ENCODE measurements at regions not wholly inside any gene's neighbourhood (a gene's known extent, or its start where the extent isn't known, plus 50 kb on each side); places are given as distances from the start of the nearest gene placed in this dataset.

DNA sequence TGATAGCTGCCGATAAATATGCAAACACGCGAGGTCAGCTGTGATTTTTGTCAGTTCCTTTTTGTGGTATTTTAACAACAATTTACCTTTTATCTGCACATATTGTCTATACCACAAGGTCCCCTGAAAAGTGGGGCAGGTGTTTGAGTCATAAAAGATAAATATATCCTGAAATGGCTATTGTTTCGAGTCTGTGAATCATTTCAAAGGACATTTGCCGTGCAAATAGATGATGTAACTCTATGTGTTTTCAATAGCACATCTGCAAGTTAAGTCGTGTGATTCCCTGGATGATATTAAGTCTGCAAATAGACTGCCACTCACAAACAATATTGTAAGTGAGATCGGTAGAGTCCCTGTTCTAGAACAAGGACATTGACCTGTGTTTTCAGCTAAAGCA is 193.0 kb upstream of the PITRM1 start:
- peaks cover 0 to 4% (median 0%) of the 10 kb centered on the region in 3 donors for H3K36me3 ChIP-seq
- no peak for DNase-seq (ENCODE audit: low spot score in 2 of 2)
- H3K4me1 ChIP-seq = no peaks in the 10 kb centered on the region
- TF ChIP-seq POLR2A (IDR thresholded peaks at IDR 0.05) = no peak
- TF ChIP-seq EP300 (IDR thresholded peaks at IDR 0.05) = no peak
- TF ChIP-seq, protein P1, sequence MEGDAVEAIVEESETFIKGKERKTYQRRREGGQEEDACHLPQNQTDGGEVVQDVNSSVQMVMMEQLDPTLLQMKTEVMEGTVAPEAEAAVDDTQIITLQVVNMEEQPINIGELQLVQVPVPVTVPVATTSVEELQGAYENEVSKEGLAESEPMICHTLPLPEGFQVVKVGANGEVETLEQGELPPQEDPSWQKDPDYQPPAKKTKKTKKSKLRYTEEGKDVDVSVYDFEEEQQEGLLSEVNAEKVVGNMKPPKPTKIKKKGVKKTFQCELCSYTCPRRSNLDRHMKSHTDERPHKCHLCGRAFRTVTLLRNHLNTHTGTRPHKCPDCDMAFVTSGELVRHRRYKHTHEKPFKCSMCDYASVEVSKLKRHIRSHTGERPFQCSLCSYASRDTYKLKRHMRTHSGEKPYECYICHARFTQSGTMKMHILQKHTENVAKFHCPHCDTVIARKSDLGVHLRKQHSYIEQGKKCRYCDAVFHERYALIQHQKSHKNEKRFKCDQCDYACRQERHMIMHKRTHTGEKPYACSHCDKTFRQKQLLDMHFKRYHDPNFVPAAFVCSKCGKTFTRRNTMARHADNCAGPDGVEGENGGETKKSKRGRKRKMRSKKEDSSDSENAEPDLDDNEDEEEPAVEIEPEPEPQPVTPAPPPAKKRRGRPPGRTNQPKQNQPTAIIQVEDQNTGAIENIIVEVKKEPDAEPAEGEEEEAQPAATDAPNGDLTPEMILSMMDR (IDR thresholded peaks at IDR 0.05) = no peak
- 72 to 73% methylated on average over 7 of the region's 7 CpGs for WGBS, 2 donors
- H3K9me3 ChIP-seq = peaks cover 0 to 15% (median 0%) of the 10 kb centered on the region in 4 donors
- no peak overlapping the region for H3K27ac ChIP-seq
- no peak overlapping the region for H3K4me3 ChIP-seq
- H3K27me3 ChIP-seq = no peaks in the 10 kb centered on the region

DNA sequence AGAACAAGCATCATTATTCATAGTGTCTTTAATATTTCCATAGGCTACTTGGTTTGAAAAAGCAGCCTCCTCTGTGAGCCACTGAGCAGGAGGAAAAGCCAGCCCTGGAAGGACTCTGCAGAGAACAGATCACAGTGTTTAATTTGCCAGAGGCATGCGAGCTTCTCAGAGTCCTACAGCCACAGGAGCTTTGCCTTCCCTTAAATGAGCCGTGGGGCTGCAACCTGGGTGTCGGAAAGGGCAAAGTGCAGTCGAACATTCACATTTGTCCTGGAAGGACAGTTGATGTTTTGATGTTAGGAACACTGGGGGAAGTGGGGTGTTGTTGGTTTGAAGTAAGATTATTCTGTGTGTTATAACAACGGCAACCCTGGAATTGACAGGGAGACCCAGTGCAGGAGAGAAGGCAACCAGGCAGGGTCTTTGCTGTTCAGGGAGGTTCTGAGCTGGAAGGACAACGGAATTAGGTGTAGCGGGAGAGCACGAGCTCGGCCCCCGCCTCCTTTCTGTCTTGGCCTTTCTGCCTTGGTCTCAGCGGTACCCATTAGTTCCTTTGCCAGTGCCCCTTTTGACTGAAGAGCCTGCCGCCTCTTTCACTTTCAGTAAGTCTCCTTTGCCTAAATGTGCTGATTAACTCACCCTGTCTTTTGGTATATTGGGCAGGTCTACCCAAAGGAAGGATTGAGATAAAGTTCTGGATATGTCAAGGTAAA is 192.3 kb upstream of the PITRM1 start:
- WGBS, 2 donors = 74 to 80% methylated on average over 12 of the region's 12 CpGs
- no peak for DNase-seq (ENCODE audit: low spot score in 2 of 2)
- Histone ChIP-seq H3K27ac (no peak overlapping the region), H3K9me3 (peaks cover 0 to 15% (median 0%) of the 10 kb centered on the region in 4 donors), H3K36me3 (peaks cover 0 to 4% (median 0%) of the 10 kb centered on the region in 3 donors), H3K4me1 (no peaks in the 10 kb centered on the region), H3K27me3 (no peaks in the 10 kb centered on the region), H3K4me3 (no peak overlapping the region)
- TF ChIP-seq EP300 (IDR thresholded peaks at IDR 0.05) (no peak), POLR2A (IDR thresholded peaks at IDR 0.05) (no peak)
- TF ChIP-seq, protein P1 (IDR thresholded peaks at IDR 0.05) = no peak

DNA sequence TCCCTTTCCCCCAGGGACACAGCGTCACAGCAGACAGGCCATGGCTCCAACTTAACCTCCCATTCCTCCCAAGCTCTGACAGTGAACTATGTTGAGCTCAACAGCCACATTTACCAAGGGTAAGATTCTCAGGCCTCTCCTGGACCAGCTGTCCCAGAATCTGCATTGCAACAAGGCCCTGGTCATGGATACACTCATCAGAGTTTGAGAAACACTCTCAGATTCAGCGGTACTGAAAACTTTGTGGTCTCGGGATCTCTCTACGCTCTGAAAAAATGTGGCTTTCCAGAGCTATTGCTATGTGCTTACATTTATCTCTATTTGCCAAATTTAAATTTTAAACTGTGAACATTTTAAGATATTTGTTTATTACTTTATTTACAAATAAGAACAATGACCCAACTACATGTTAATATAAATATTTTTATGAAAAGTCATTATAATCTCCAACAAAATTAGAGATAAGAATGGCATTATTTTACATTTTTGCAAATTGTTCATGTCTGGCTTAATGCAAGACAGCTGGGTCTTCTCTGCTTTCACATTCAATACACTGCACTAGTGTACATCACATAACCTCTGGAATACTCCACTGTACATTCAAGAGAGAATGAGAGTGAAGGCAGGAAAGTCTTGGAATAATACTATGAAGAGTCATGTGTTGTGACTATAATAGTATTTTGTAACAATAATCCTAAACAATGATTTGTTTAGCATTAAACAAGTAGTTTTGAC is 190.9 kb upstream of the PITRM1 start:
- 97% methylated on average over 4 of the region's 4 CpGs for WGBS, 2 donors
- no peak overlapping the region for H3K4me3 ChIP-seq
- no peaks in the 10 kb centered on the region for H3K27me3 ChIP-seq
- no peak overlapping the region for H3K27ac ChIP-seq
- peaks cover 0 to 15% (median 0%) of the 10 kb centered on the region in 4 donors for H3K9me3 ChIP-seq
- H3K36me3 ChIP-seq = peaks cover 0 to 4% (median 0%) of the 10 kb centered on the region in 3 donors
- no peaks in the 10 kb centered on the region for H3K4me1 ChIP-seq
- TF ChIP-seq POLR2A (IDR thresholded peaks at IDR 0.05) (no peak), EP300 (IDR thresholded peaks at IDR 0.05) (no peak)
- TF ChIP-seq, protein P1 (IDR thresholded peaks at IDR 0.05) = no peak
- DNase-seq (ENCODE audit: low spot score in 2 of 2) = no peak

DNA sequence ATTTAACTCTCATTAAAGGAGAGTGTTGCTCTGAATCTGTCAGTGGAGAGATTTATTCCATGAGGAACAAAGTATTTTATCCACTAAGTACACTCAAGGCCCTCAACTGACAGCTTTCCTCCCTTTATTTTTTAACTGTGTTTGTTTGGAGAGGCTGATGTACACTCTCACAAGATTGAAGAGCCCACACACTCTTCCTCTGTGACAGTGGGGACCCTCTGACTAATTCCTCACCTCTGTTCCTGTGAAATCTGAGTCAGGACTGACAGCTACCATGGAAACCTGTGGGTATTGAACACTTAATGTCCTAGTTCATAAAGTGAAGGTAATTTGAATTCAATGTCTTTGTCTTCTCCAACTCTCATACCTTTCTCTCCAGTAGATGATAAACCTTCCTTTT is 189.8 kb upstream of the PITRM1 start:
- Histone ChIP-seq H3K36me3 (peaks cover 0 to 4% (median 0%) of the 10 kb centered on the region in 3 donors), H3K4me3 (no peak overlapping the region), H3K4me1 (no peaks in the 10 kb centered on the region), H3K9me3 (peaks cover 0 to 15% (median 0%) of the 10 kb centered on the region in 4 donors), H3K27ac (no peak overlapping the region), H3K27me3 (no peaks in the 10 kb centered on the region)
- DNase-seq (ENCODE audit: low spot score in 2 of 2) = no peak
- TF ChIP-seq EP300 (IDR thresholded peaks at IDR 0.05) (no peak), POLR2A (IDR thresholded peaks at IDR 0.05) (no peak)
- TF ChIP-seq, protein P1 (IDR thresholded peaks at IDR 0.05) = no peak

DNA sequence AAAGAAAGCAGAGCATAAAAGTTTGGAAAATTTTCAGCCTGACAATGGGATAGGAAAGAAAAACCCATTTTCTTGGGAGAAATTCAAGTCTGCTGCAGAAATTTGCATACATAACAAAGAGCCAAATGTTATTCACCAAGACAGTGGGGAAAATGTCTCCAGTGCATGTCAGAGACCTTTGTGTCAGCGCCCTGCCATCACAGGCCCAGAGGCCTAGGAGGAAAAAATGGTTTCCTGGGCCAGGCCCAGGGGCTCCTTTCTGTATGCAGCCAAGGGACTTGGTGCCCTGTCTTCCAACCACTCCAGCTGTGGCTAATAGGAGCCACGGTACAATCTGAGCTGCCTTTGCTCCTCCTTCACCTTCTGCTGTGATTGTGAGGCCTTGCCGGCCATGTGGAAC is 189.1 kb upstream of the PITRM1 start:
- TF ChIP-seq POLR2A (IDR thresholded peaks at IDR 0.05) = no peak
- TF ChIP-seq, protein P1 (IDR thresholded peaks at IDR 0.05) = no peak
- TF ChIP-seq EP300 (IDR thresholded peaks at IDR 0.05) = no peak

More for the DNA sequence above, 189.1 kb upstream of the PITRM1 start:
- Histone ChIP-seq H3K27ac (no peak overlapping the region), H3K27me3 (no peaks in the 10 kb centered on the region), H3K4me3 (no peak overlapping the region), H3K4me1 (no peaks in the 10 kb centered on the region), H3K9me3 (peaks cover 0 to 15% (median 0%) of the 10 kb centered on the region in 4 donors), H3K36me3 (peaks cover 0 to 4% (median 0%) of the 10 kb centered on the region in 3 donors)
- 83 to 87% methylated on average over 3 of the region's 3 CpGs for WGBS, 2 donors
- DNase-seq (ENCODE audit: low spot score in 2 of 2) = no peak
